HG03108 (cell line): ENCODE measurements at regions not wholly inside any gene's neighbourhood (a gene's known extent, or its start where the extent isn't known, plus 50 kb on each side); places are given as distances from the start of the nearest gene placed in this dataset.
"Not testable (repeated sequence)": the region's sequence is repeated elsewhere in the genome, so short reads cannot be mapped to it uniquely, and the experiment has no call there.

Experiments
- ATAC-seq: cut with Tn5 transposase; IDR thresholded peaks from one replicate; pipeline ENCODE4 v1.9.1; 2021; ENCODE audit warnings: moderate library complexity; ENCODE audit not compliant: unreplicated experiment

- ATAC-seq = no peak
These were observed 93.5 kb downstream of the NAB1 start for GRCh38 chr2:190742431-190742830.

GRCh38 chr2:190744041-190744440, 95.2 kb downstream of the NAB1 start:
- ATAC-seq = no peak

DNA sequence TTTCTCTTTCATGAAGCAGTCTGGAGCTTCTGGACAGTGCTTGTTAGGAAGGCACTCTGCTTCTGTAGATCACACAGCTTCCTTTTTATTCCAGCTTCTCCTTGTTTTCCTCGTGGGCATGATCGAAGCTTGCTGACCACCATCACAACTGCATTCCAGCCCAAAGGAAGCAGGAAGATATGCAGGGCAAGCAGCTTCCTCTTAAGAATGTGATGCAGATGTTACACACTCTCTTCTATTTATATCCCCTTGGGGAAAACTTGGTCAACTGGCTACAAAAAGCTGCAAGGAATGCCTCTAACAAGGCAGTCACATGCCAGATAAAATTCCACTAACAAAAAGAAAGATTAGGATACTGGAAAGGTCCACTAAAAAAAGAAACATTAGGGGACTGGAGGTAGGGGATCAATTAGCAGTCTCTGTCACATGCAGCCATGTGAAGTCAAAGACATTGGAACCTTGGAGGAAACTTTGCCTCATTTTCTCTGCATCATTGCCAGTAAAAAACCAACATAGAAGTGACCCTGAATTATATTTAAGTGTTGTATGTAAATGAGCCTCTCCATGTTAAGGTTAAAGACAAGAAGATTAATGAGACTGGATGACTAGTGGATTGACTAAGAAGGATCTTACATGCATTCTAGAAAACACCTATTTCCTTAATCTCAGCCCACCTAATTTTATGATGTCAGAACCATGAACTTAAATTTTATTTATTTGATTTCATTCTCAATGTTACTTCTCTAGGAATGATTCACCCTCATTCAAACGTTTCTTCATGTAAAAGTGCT, 98.3 kb downstream of the NAB1 start:
- ATAC-seq = no peak

GRCh38 chr2:190748966-190749365, 100.1 kb downstream of the NAB1 start:
- no peak for ATAC-seq

- no peak for ATAC-seq
These were observed 107.0 kb downstream of the NAB1 start for GRCh38 chr2:190755772-190756415.

DNA sequence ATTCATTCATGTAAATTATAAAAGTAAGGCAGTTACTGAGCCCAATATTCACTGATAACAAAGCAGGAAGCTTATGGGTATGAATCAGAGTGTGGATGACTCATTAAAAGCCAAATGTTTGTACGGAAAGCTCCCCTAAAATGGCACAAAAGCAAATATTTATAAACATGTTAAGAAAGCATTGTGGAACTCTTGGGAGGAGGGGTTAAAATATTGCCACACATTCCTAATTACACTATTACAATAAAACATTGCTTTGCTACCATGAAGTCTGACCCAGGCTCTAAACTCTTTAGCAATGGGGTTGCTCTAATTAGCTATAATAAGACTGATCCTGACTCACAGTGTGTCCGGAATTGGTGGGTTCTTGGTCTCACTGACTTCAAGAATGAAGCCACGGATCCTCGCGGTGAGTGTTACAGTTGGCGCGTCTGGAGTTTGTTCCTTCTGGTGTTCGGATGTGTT, 110.9 kb downstream of the NAB1 start:
- ATAC-seq = no peak

GRCh38 chr2:190760353-190761150, 111.7 kb downstream of the NAB1 start:
- not testable (repeated sequence) for ATAC-seq

DNA sequence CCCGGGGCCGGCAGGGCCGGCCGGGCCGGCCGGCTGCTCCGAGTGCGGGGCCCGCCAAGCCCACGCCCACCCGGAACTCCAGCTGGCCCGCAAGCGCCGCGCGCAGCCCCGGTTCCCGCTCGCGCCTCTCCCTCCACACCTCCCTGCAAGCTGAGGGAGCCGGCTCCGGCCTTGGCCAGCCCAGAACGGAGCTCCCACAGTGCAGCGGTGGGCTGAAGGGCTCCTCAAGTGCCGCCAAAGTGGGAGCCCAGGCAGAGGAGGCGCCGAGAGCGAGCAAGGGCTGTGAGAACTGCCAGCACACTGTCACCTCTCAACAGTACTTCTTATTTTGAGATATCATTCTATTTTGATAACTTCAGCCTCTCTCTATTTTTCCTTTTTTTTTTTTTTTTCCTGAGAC, 112.3 kb downstream of the NAB1 start:
- not testable (repeated sequence) for ATAC-seq

- ATAC-seq = no peak
These were observed 113.7 kb downstream of the NAB1 start for GRCh38 chr2:190762566-190762965.

DNA sequence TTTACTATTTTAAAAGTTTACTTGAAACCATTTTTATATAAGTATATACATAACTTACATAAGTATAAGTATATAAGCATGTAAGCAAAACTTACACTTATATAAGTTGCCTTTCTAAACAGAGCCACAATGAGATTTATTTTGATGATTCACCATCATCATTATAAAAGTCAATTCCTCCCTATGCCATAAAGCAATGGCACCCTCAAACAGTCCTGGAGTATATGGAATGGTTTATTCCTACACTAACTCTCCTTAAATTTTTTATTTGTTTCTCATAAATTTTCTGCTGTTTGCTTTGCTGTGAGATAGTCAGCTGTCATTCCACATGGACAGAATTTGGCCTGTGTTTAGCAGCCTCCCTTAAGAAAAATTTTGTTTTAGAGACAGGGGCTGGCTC, 114.2 kb downstream of the NAB1 start:
- no peak for ATAC-seq

DNA sequence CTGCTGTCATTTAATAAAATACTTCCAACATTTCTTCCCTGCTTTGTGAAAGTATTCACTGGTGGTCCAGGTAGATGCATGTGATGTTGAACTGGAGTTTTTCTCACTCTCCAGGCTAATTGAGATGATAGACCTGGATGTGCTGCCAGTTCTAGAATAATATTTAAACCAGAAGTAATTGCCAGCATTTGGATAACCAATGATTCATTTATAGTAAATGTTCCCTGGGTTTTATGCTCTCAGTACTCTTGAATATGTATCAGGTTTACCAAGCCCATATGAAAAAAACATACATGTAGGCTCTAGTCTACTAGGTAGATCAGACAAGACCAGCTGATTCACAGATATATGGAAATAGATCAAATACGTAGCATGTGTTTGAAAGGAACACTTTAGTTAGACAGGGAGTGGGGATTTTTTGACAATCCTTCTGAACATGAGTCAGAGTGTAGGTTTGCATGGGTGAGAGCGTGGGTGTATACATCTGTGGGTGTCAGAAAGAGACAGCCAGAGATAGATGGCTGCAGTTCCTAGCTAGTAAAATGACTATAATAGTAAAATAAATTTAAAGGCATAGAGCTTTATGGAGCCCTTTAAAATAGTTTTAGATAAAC, 115.1 kb downstream of the NAB1 start:
- ATAC-seq = peak; percentile 69

DNA sequence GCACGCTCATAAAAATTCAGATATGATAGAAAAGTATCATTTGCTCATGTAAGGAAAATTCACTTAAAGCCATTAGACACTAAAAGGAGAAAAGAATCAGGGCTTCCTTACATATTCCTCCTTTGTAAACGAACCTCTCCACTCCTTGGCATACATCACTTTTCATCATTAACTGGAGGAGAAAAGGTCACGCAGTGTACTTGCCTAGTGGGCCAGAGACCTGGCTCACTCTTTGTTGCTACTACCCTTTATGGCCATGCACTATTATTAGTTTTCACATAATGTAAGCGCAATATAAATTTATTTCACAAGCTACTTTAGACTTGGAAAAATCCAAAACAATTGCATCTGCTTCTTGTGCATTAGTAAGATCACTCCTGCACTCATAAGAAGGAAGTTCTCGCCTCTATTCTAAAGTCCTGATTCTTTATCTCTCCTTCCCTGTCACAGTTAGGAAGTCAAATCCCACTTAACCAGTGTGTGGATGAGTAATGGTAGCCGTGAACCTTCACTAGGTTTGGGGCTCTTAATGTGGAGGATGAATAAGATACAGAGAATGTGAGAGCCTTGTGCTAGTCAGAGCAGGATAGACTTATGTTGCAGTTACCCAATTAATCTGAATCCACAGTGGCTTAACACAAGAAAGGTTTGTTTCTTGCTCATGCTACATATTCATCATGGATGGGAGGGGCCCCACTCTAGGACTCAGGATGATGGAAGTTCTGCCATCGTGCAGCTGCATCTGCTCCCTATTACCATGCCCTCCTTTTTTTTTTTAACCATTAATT, 115.0 kb upstream of the GLS start:
- ATAC-seq = no peak

GRCh38 chr2:190766174-190766572, 114.4 kb upstream of the GLS start:
- no peak for ATAC-seq

DNA sequence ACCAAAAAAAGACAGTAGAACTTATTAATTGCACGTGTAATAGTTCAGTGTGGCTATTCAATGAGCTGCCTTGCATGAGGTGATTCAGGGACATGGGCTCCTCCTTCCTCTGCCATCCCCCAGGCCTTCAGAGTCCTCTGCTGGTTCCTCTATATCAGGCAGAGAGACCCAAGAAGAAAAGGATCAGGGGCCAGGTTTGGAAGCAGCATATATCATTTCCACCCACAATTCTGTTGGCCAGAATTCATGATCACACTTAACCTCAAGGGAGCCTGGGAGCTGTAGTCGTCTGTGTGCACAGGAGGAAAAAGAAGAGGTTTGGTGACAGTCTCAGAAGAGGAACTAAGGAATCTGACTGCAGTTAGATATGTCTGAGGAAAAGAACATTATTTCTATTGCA, 114.0 kb upstream of the GLS start:
- ATAC-seq = no peak

DNA sequence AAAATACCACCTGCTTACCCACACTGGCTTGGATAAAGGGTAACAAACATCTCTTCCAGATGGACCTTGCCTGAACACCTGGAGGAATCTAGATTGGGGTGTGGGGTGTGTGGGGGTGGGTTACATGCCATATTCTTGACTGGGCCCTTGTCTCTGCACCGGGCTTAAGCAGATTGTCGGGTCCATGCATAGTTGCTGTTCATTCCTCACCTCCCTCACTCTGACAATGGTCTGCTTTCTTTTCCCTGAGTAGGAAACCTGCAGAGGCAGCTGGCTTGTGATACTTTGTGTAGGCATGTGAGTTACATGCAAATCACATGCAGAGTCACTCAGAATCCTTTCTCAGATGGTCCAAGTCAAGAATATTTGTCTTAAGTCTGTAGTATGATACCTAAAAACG, 112.8 kb upstream of the GLS start:
- ATAC-seq = no peak

GRCh38 chr2:190769258-190769657, 111.4 kb upstream of the GLS start:
- ATAC-seq = no peak

DNA sequence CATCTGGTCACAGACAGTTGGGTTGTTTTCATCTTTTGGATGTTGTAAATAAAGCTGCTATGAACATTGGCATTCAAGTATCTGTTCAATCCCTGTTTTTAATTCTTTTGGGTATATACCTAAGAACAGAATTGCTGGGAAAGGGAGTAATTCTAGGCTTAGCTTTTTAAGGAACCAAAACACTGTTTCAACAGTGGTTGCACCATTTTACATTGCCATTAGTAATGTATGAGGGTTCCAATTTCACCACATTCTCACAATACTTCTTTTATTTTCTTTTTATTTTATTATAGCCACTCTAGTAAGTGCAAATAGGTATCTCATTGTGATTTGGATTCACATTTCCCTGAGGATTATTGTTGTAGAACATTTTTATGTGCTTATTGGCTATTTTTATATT, 108.9 kb upstream of the GLS start:
- no peak for ATAC-seq

DNA sequence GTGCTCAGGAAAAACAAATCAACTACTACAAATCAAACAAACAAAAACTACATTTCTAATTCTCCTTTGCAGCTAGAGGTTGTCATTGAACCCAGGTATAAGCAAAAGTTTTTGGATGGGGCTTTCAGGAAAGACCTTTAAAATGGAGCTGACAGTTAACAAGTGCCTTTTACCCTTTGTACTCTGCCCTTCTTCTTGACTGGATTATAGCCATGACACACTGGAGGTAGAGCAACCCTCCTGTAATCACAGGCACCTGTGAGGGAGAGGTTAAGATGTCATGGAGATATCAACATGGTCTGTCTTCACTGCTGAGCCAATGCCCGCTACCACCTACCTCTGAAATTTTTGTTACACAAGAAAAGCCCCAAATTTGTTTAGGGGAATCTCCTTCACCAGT, 100.0 kb upstream of the GLS start:
- ATAC-seq = no peak

DNA sequence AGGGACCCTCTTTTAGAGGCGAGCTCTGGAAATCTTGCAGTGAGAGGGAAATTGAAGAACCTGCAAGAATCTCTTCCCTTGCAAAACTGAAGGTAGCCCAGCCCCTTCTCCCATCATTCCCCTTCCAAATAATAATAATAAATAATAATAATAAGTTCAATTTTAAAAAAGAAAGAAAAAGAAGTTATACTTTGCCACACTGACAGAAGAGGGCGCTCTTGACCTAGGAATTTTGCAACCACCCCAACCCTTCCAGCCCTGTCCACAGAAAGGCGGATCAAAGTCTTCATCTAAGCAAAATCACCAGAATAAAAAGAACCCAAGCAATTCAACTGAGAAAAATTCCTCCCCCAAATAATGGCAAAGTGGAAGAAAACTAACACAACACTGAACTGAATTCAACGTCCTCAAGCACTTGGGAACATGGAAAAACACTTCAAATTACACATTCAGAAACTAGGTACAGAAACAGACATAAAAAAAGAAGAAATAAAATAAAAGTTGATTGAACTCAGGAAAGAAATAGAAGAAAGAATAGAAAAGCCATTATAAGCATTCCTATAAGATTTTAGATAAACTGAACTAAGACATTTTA, 98.9 kb upstream of the GLS start:
- no peak for ATAC-seq

GRCh38 chr2:190782264-190782663, 98.4 kb upstream of the GLS start:
- ATAC-seq = no peak
